Prostate gland (tissue), 2 donors: ENCODE measurements at regions not wholly inside any gene's neighbourhood (a gene's known extent, or its start where the extent isn't known, plus 50 kb on each side); places are given as distances from the start of the nearest gene placed in this dataset.

ENCODE experiments used
- POLR2AphosphoS5 ChIP-seq: sonication (generic); formaldehyde crosslinking; IDR thresholded peaks from one replicate; pipeline ENCODE4 v1.6.1; 2017; ENCODE audit warnings: antibody characterized with exemption
- TF ChIP-seq, protein P1 (sequence below), 4 experiments: fragments of 200-600 bp in 2 of 4; fragments of 450-650 bp in 2 of 4; sonication (generic) in 2 of 4; IDR thresholded peaks; 1 replicate in 3 of 4; 2 replicates in 1 of 4; pipeline ENCODE4 v1.5.1; 2016 to 2019; ENCODE audit warnings: antibody characterized with exemption in 4 of 4, mild to moderate bottlenecking in 2 of 4, moderate library complexity in 2 of 4

DNA sequence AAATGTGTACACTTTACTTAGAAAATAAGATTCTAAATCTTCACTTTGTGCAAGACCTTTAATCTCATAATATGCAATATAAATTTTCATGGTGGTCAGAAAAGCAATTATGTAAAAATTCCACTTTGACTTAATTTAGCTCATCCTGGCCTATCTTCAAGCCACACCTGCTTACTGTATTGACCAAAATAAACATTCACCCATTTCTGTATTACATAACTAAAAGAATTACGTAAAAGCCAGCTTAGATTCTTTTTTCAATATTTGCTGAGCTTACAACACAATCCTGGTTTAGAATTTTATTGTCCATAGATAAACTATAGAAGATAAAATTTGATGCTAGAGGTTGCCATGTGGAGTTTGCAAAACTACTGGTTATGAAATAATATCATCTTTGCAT is 172.9 kb upstream of the GRM3 start:
- TF ChIP-seq POLR2AphosphoS5: no peak
- TF ChIP-seq, protein P1, sequence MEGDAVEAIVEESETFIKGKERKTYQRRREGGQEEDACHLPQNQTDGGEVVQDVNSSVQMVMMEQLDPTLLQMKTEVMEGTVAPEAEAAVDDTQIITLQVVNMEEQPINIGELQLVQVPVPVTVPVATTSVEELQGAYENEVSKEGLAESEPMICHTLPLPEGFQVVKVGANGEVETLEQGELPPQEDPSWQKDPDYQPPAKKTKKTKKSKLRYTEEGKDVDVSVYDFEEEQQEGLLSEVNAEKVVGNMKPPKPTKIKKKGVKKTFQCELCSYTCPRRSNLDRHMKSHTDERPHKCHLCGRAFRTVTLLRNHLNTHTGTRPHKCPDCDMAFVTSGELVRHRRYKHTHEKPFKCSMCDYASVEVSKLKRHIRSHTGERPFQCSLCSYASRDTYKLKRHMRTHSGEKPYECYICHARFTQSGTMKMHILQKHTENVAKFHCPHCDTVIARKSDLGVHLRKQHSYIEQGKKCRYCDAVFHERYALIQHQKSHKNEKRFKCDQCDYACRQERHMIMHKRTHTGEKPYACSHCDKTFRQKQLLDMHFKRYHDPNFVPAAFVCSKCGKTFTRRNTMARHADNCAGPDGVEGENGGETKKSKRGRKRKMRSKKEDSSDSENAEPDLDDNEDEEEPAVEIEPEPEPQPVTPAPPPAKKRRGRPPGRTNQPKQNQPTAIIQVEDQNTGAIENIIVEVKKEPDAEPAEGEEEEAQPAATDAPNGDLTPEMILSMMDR (IDR thresholded peaks at IDR 0.05): no peak
